Endothelial cell of umbilical vein (primary cell): ENCODE measurements at regions not wholly inside any gene's neighbourhood (a gene's known extent, or its start where the extent isn't known, plus 50 kb on each side); places are given as distances from the start of the nearest gene placed in this dataset.

Source experiments
- CTCF ChIP-seq, 2 donors: IDR thresholded peaks; 1 replicate in 1 of 2; 2 replicates in 1 of 2; pipeline ENCODE4 v1.5.1; 2011; ENCODE audit warnings: low read length in 2 of 2, mild to moderate bottlenecking in 2 of 2, moderate library complexity in 2 of 2, control low read depth in 1 of 2, inconsistent platforms in 1 of 2, low read depth in 1 of 2; ENCODE audit not compliant: insufficient read depth in 1 of 2; ENCODE audit errors: extremely low read depth in 1 of 2
- EZH2 ChIP-seq: IDR thresholded peaks from 2 replicates; pipeline ENCODE4 v1.6.1; 2012; ENCODE audit warnings: borderline replicate concordance, low read depth, mild to moderate bottlenecking, moderate library complexity, low read length, inconsistent platforms; ENCODE audit not compliant: severe bottlenecking
- FOS ChIP-seq: IDR thresholded peaks from 2 replicates; pipeline ENCODE4 v1.6.1; 2011; ENCODE audit warnings: mild to moderate bottlenecking, low read length, moderate library complexity, borderline replicate concordance; ENCODE audit not compliant: insufficient read depth
- GATA2 ChIP-seq: IDR thresholded peaks from 2 replicates; pipeline ENCODE4 v1.7.0; 2011; ENCODE audit warnings: low read depth, mild to moderate bottlenecking, moderate library complexity, mixed read lengths, low read length; ENCODE audit not compliant: insufficient read length, insufficient read depth
- JUN ChIP-seq: IDR thresholded peaks from 2 replicates; pipeline ENCODE4 v1.6.1; 2011; ENCODE audit warnings: borderline replicate concordance, low read depth; ENCODE audit not compliant: insufficient read length, insufficient read depth
- MYC ChIP-seq: IDR thresholded peaks from one replicate; pipeline ENCODE4 v1.6.1; 2011; ENCODE audit warnings: mild to moderate bottlenecking, low read depth, low read length
- POLR2A ChIP-seq: IDR thresholded peaks from 2 replicates; pipeline ENCODE4 v1.6.1; 2012; ENCODE audit warnings: low read depth, mild to moderate bottlenecking, control low read depth, low read length
- POLR2AphosphoS5 ChIP-seq: IDR thresholded peaks from 2 replicates; pipeline ENCODE4 v1.6.1; 2012; ENCODE audit warnings: low read depth, mild to moderate bottlenecking, control low read depth, low read length, moderate library complexity; ENCODE audit not compliant: insufficient read depth
- TF ChIP-seq, protein P1 (sequence below): IDR thresholded peaks from 2 replicates; pipeline ENCODE4 v1.6.1; 2011; ENCODE audit not compliant: insufficient read depth, insufficient read length

DNA sequence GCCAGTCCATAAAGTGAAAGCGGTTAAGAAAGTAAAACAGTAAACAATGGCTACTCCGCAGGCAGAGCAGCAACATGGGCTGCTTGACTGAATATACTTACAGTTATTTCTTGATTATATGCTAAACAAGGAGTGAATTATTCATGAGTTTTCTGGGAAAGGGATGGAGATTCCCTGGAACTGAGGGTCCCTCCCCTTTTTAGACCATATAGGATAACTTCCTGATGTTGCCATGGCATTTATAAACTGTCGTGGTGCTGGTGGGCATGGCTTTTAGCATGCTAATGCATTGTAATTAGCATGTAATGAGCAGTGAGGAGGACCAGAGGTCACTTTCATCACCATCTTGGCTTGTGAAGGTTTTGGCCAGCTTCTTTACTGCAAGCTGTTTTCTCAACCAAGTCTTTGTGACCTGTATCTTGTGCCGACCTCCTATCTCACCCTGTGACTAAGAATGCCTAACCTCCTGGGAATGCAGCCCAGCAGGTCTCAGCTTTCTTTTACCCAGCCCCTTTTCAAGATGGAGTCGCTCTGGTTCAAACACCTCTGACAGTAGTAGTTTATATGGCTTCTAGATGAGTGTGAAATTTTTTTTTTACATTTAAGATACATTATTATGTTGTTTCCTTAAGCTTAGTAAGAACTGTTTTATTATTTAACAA, 514.8 kb upstream of the TENM3 start:
- TF ChIP-seq CTCF (IDR thresholded peaks at IDR 0.05; ENCODE audit: extremely low read depth in 1 of 2, insufficient read depth in 1 of 2, low read depth in 1 of 2, low read length in 2 of 2) (no peak), FOS (no peak), EZH2 (no peak), GATA2 (no peak), POLR2A (no peak), POLR2AphosphoS5 (no peak), MYC (no peak), JUN (no peak)
- TF ChIP-seq, protein P1, sequence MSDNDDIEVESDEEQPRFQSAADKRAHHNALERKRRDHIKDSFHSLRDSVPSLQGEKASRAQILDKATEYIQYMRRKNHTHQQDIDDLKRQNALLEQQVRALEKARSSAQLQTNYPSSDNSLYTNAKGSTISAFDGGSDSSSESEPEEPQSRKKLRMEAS: no peak
